Lung (tissue), 11 donors: ENCODE measurements at regions not wholly inside any gene's neighbourhood (a gene's known extent, or its start where the extent isn't known, plus 50 kb on each side); places are given as distances from the start of the nearest gene placed in this dataset.

ENCODE experiments used
- ATAC-seq: fragments of 200-7000 bp; cut with Tn5 transposase; one replicate; pipeline ENCODE4 v1.9.1; 2020; ENCODE audit warnings: moderate number of reproducible peaks; ENCODE audit not compliant: insufficient read depth, low FRiP score
- DNase-seq, 3 donors: peaks; one replicate each; pipeline ENCODE4 v3.0.0-alpha.2; 2013 to 2017
- H3K27ac ChIP-seq, 2 donors: one replicate each; pipeline ENCODE4 v1.5.1; 2013; ENCODE audit warnings: mild to moderate bottlenecking in 2 of 2, moderate library complexity in 2 of 2, control low read depth in 1 of 2, inconsistent platforms in 1 of 2, low read depth in 1 of 2, low read length in 1 of 2
- H3K27me3 ChIP-seq, 3 donors: one replicate each; pipeline ENCODE4 v1.5.1; 2013; ENCODE audit warnings: low read length in 2 of 3; ENCODE audit not compliant: control insufficient read depth in 3 of 3, insufficient read depth in 3 of 3
- H3K36me3 ChIP-seq, 4 donors: one replicate each; pipeline ENCODE4 v1.5.1; 2013; ENCODE audit warnings: low read length in 4 of 4, mild to moderate bottlenecking in 1 of 4, moderate library complexity in 1 of 4; ENCODE audit not compliant: control insufficient read depth in 4 of 4, insufficient read depth in 4 of 4
- H3K4me1 ChIP-seq, 5 donors: one replicate each; pipeline ENCODE4 v1.5.1; 2013; ENCODE audit warnings: low read length in 5 of 5, mild to moderate bottlenecking in 2 of 5, moderate library complexity in 1 of 5; ENCODE audit not compliant: control insufficient read depth in 5 of 5, insufficient read depth in 5 of 5
- H3K4me3 ChIP-seq: one replicate; pipeline ENCODE4 v1.5.1; 2013; ENCODE audit warnings: mild to moderate bottlenecking, control low read depth, moderate library complexity
- H3K9ac ChIP-seq, 2 donors: one replicate each; pipeline ENCODE4 v1.5.1; 2013; ENCODE audit warnings: low read length in 2 of 2, control low read depth in 1 of 2; ENCODE audit not compliant: insufficient read depth in 1 of 2
- H3K9me3 ChIP-seq, 4 donors: one replicate each; pipeline ENCODE4 v1.5.1; 2013; ENCODE audit warnings: low read length in 3 of 4, mild to moderate bottlenecking in 1 of 4, moderate library complexity in 1 of 4; ENCODE audit not compliant: control insufficient read depth in 4 of 4, insufficient read depth in 3 of 4
- WGBS, 2 donors: extraction: QIAGEN DNeasy Blood & Tissue Kit; methylation state at CpG; one replicate each; pipeline ENCODE4 v1.1.7; 2013; 5-methylcytosine and 5-hydroxymethylcytosine counted together
- TF ChIP-seq, protein P1 (sequence below): IDR thresholded peaks from 2 replicates; pipeline ENCODE4 v1.5.1; 2012; ENCODE audit warnings: mild to moderate bottlenecking; ENCODE audit errors: control extremely low read depth, extremely low read depth
- donor health status: control.
- donor health status: control.
- donor health status: Bipolar disorder and iron deficiency.
- donor health status: healthy.
- donor health status: DM: yes; HTN: yes; CAD: no.

DNA sequence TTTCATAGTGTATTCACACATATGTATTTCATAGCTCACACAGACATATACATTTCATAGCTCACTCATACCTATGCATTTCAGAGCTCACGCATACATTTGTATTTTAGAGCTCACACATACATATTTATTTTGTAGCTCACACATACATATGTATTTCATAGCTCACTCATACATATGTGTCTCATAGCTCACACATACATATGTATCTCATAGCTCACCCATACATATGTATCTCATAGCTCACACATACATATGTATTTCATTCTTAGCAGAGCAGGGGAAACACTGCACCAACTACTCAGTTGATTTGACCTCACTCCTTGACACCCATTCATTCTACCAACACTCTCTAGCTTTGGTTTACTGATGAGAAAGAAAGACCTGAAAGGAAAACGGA is 713.6 kb downstream of the QKI start:
- Histone ChIP-seq H3K9ac (no peak overlapping the region), H3K27ac (no peak overlapping the region), H3K36me3 (no peaks in the 10 kb centered on the region), H3K9me3 (peaks cover 0 to 2% (median 0%) of the 10 kb centered on the region in 4 donors), H3K27me3 (no peaks in the 10 kb centered on the region), H3K4me3 (no peak overlapping the region), H3K4me1 (no peaks in the 10 kb centered on the region)
- no peak for ATAC-seq
- no peak for DNase-seq
- TF ChIP-seq, protein P1, sequence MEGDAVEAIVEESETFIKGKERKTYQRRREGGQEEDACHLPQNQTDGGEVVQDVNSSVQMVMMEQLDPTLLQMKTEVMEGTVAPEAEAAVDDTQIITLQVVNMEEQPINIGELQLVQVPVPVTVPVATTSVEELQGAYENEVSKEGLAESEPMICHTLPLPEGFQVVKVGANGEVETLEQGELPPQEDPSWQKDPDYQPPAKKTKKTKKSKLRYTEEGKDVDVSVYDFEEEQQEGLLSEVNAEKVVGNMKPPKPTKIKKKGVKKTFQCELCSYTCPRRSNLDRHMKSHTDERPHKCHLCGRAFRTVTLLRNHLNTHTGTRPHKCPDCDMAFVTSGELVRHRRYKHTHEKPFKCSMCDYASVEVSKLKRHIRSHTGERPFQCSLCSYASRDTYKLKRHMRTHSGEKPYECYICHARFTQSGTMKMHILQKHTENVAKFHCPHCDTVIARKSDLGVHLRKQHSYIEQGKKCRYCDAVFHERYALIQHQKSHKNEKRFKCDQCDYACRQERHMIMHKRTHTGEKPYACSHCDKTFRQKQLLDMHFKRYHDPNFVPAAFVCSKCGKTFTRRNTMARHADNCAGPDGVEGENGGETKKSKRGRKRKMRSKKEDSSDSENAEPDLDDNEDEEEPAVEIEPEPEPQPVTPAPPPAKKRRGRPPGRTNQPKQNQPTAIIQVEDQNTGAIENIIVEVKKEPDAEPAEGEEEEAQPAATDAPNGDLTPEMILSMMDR, result no peak
- 87% methylated on average over 2 of the region's 2 CpGs for WGBS, 2 donors

DNA sequence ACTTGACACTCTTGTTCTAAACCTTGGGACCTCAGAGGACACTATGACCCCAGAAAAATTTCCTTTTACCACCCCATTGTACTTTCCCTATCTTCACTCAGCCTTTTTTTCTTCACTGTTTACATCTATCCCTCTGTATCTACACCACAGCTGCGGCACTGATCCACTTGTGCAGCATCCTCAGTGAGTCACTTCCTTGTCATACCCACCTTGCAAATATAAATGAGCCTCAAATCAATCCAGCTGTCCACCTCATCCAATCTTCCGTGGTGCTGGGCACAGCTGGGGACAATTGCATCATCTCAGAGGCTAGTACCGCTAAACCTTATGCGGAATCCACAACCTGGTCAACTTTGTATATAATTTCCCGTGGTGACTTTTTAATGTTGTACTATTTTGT is 710.5 kb downstream of the QKI start:
- no peak overlapping the region for H3K27ac ChIP-seq
- H3K27me3 ChIP-seq, result no peaks in the 10 kb centered on the region
- H3K9ac ChIP-seq, result no peak overlapping the region
- no peak for DNase-seq
- WGBS, 2 donors, result 72 to 75% methylated on average over 5 of the region's 5 CpGs
- TF ChIP-seq, protein P1, result no peak
- peaks cover 0 to 2% (median 0%) of the 10 kb centered on the region in 4 donors for H3K9me3 ChIP-seq
- H3K36me3 ChIP-seq, result no peaks in the 10 kb centered on the region
- ATAC-seq, result no peak
- H3K4me3 ChIP-seq, result no peak overlapping the region
- H3K4me1 ChIP-seq, result no peaks in the 10 kb centered on the region

DNA sequence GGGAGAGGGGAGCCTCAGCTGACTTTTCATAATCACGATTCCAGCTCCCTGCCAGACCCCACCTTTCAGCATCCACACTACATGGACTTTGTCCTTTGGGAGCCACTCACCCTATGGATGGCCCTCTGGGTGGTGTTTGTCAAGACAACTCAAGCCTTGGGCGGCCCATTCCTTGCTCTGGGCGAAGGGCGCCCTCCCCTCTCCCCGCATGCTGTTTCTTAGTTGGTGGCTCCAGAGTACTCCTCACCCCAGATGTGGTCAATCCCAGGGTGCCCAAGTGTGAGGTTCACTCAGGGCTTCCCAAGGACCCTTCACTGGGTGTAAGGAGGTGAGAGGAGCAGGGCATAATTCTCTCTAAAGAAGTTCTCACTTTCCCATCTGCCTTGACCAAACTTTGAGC is 710.0 kb downstream of the QKI start:
- TF ChIP-seq, protein P1, result no peak
- Histone ChIP-seq H3K4me1 (no peaks in the 10 kb centered on the region), H3K27me3 (no peaks in the 10 kb centered on the region), H3K9me3 (peaks cover 0 to 2% (median 0%) of the 10 kb centered on the region in 4 donors), H3K27ac (no peak overlapping the region), H3K9ac (no peak overlapping the region), H3K36me3 (no peaks in the 10 kb centered on the region), H3K4me3 (no peak overlapping the region)
- ATAC-seq, result no peak
- WGBS, 2 donors, result 94 to 99% methylated on average over 5 of the region's 5 CpGs
- DNase-seq, result no peak

DNA sequence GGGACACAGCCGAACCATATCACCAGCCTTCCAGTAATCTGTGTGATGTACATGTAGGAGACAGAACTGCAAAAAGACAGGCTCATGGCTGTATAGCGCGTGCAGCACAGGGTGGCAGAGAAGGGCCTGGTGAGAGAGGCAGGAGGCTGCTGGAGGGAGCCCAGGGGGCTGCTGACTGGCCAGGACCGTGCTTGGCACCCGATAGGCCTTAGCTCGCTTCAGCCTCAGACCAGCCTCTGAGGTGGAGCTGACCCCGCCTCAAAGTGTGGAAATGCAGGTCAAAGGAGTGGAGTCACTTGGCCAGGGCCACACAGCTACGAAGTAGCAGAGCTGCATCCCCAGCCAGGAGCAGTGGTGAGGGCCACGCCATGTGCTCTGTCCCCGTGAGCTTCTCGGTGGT is 707.6 kb downstream of the QKI start:
- H3K36me3 ChIP-seq, result no peaks in the 10 kb centered on the region
- no peak overlapping the region for H3K27ac ChIP-seq
- TF ChIP-seq, protein P1, result no peak
- 88 to 89% methylated on average over 11 of the region's 11 CpGs for WGBS, 2 donors
- H3K4me3 ChIP-seq, result no peak overlapping the region
- no peak overlapping the region for H3K9ac ChIP-seq
- no peaks in the 10 kb centered on the region for H3K27me3 ChIP-seq
- DNase-seq (no peak), ATAC-seq (no peak)
- H3K9me3 ChIP-seq, result no peaks in the 10 kb centered on the region
- no peaks in the 10 kb centered on the region for H3K4me1 ChIP-seq
